ENCODE measurements at regions not wholly inside any gene's neighbourhood (a gene's known extent, or its start where the extent isn't known, plus 50 kb on each side); places are given as distances from the start of the nearest gene placed in this dataset.

DNA sequence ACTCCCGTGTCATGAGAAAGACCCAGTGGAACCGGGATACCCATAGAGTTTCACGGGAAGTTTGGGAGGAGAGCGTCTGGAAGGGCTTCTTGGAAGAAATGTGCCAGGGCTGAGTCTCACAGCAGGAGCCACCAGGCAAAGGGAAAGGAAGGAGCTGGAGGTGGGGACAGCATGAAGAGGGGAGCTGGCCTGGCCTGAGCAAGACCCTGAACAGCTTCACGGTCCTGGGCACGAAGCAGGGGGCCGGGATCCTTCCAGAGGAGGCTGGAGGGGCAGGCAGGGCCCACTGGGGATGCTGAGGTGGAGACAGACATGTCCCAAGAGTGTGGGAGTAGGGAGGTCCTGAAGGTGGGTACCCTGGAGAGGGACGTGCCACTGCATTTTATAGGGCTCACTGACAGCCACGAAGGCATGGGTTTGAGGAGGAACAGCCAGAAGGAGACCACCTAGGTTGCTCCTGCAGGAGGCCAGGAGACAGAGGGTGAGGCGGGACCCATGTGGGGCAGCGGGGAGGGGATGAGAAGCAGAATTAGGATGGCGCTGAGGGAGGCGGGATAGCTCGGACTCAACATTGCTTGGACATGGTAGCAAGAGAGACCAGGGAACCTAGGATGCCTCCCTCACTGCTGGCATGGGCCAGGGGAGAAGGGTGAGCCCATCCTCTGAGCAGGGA lies 168.1 kb upstream of the ID2 start:
- H4K20me1 ChIP-seq (ENCODE audit: insufficient read depth), result no peaks in the 10 kb centered on the region
- H3K36me3 ChIP-seq (ENCODE audit: insufficient read depth, low read length), result no peaks in the 10 kb centered on the region
- H3F3A ChIP-seq (ENCODE audit: insufficient read depth, low read length, poor library complexity, severe bottlenecking), result no peaks in the 10 kb centered on the region
- H3K79me2 ChIP-seq (replicated peaks; ENCODE audit: insufficient read depth, low read length), result no peaks in the 10 kb centered on the region
- H2AFZ ChIP-seq (ENCODE audit: low read depth, low read length), result no peak overlapping the region
- no peaks in the 10 kb centered on the region for H3K9me3 ChIP-seq (ENCODE audit: low read length)
- no peak overlapping the region for H3K27ac ChIP-seq (ENCODE audit: low read length)
- H3K9me2 ChIP-seq (ENCODE audit: insufficient read depth, low read length), result no peaks in the 10 kb centered on the region
- no peaks in the 10 kb centered on the region for H3K27me3 ChIP-seq (ENCODE audit: insufficient read depth, low read depth, low read length)
- no peak overlapping the region for H3K4me2 ChIP-seq (ENCODE audit: low read length)
- TF ChIP-seq, protein P1, sequence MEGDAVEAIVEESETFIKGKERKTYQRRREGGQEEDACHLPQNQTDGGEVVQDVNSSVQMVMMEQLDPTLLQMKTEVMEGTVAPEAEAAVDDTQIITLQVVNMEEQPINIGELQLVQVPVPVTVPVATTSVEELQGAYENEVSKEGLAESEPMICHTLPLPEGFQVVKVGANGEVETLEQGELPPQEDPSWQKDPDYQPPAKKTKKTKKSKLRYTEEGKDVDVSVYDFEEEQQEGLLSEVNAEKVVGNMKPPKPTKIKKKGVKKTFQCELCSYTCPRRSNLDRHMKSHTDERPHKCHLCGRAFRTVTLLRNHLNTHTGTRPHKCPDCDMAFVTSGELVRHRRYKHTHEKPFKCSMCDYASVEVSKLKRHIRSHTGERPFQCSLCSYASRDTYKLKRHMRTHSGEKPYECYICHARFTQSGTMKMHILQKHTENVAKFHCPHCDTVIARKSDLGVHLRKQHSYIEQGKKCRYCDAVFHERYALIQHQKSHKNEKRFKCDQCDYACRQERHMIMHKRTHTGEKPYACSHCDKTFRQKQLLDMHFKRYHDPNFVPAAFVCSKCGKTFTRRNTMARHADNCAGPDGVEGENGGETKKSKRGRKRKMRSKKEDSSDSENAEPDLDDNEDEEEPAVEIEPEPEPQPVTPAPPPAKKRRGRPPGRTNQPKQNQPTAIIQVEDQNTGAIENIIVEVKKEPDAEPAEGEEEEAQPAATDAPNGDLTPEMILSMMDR (IDR thresholded peaks at IDR 0.05; ENCODE audit: poor library complexity, severe bottlenecking), result no peak
- TF ChIP-seq POLR2AphosphoS5 (IDR thresholded peaks at IDR 0.05) (no peak), EP300 (conservative IDR thresholded peaks at IDR 0.05; ENCODE audit: poor library complexity, severe bottlenecking) (no peak), SMC3 (conservative IDR thresholded peaks at IDR 0.05; ENCODE audit: poor library complexity) (no peak), TAF1 (IDR thresholded peaks at IDR 0.05; ENCODE audit: low read depth) (no peak), MXI1 (conservative IDR thresholded peaks at IDR 0.05; ENCODE audit: poor library complexity, severe bottlenecking) (no peak), EZH2 (IDR thresholded peaks at IDR 0.05; ENCODE audit: borderline replicate concordance, insufficient read depth, low read length, poor library complexity, severe bottlenecking) (no peak), RAD21 (conservative IDR thresholded peaks at IDR 0.05) (no peak)
- TF ChIP-seq, protein P2, sequence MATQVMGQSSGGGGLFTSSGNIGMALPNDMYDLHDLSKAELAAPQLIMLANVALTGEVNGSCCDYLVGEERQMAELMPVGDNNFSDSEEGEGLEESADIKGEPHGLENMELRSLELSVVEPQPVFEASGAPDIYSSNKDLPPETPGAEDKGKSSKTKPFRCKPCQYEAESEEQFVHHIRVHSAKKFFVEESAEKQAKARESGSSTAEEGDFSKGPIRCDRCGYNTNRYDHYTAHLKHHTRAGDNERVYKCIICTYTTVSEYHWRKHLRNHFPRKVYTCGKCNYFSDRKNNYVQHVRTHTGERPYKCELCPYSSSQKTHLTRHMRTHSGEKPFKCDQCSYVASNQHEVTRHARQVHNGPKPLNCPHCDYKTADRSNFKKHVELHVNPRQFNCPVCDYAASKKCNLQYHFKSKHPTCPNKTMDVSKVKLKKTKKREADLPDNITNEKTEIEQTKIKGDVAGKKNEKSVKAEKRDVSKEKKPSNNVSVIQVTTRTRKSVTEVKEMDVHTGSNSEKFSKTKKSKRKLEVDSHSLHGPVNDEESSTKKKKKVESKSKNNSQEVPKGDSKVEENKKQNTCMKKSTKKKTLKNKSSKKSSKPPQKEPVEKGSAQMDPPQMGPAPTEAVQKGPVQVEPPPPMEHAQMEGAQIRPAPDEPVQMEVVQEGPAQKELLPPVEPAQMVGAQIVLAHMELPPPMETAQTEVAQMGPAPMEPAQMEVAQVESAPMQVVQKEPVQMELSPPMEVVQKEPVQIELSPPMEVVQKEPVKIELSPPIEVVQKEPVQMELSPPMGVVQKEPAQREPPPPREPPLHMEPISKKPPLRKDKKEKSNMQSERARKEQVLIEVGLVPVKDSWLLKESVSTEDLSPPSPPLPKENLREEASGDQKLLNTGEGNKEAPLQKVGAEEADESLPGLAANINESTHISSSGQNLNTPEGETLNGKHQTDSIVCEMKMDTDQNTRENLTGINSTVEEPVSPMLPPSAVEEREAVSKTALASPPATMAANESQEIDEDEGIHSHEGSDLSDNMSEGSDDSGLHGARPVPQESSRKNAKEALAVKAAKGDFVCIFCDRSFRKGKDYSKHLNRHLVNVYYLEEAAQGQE (IDR thresholded peaks at IDR 0.05; ENCODE audit: borderline replicate concordance), result no peak
- H3K4me3 ChIP-seq (ENCODE audit: low read length), result no peak overlapping the region
- H3K9ac ChIP-seq (ENCODE audit: low read length), result no peak overlapping the region

DNA sequence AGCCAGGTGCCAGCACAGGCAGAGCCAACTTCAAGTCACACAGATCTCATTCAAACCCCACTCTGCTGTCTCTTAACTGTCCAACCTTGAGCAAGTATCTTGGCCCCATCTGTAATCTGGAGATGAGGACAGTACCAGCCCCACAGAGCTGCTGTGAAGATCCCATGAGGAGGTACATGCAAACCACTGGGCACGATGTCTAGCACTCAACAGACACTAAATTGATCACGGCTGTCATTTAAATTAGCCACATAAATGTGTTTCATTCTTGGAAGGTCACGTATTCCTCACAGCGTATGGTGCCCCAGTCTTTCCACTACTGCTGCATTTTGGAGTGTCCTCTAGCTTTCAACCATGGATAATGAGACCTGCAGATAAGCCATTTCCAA lies 167.6 kb upstream of the ID2 start:
- no peak overlapping the region for H3K9ac ChIP-seq (ENCODE audit: low read length)
- no peak overlapping the region for H2AFZ ChIP-seq (ENCODE audit: low read depth, low read length)
- no peak overlapping the region for H3K27ac ChIP-seq (ENCODE audit: low read length)
- H3K79me2 ChIP-seq (replicated peaks; ENCODE audit: insufficient read depth, low read length), result no peaks in the 10 kb centered on the region
- H3F3A ChIP-seq (ENCODE audit: insufficient read depth, low read length, poor library complexity, severe bottlenecking), result no peaks in the 10 kb centered on the region
- no peak overlapping the region for H3K4me2 ChIP-seq (ENCODE audit: low read length)
- H3K9me3 ChIP-seq (ENCODE audit: low read length), result no peaks in the 10 kb centered on the region
- H3K4me3 ChIP-seq (ENCODE audit: low read length), result no peak overlapping the region
- H3K9me2 ChIP-seq (ENCODE audit: insufficient read depth, low read length), result no peaks in the 10 kb centered on the region
- TF ChIP-seq MXI1 (conservative IDR thresholded peaks at IDR 0.05; ENCODE audit: poor library complexity, severe bottlenecking), result no peak
- TF ChIP-seq EP300 (conservative IDR thresholded peaks at IDR 0.05; ENCODE audit: poor library complexity, severe bottlenecking), result no peak
- TF ChIP-seq EZH2 (IDR thresholded peaks at IDR 0.05; ENCODE audit: borderline replicate concordance, insufficient read depth, low read length, poor library complexity, severe bottlenecking), result no peak
- TF ChIP-seq, protein P2 (IDR thresholded peaks at IDR 0.05; ENCODE audit: borderline replicate concordance), result no peak
- TF ChIP-seq, protein P1 (IDR thresholded peaks at IDR 0.05; ENCODE audit: poor library complexity, severe bottlenecking), result no peak
- no peak for TF ChIP-seq TAF1 (IDR thresholded peaks at IDR 0.05; ENCODE audit: low read depth)
- no peaks in the 10 kb centered on the region for H4K20me1 ChIP-seq (ENCODE audit: insufficient read depth)
- H3K27me3 ChIP-seq (ENCODE audit: insufficient read depth, low read depth, low read length), result no peaks in the 10 kb centered on the region
- H3K36me3 ChIP-seq (ENCODE audit: insufficient read depth, low read length), result no peaks in the 10 kb centered on the region

All from neural cell (in vitro differentiated cells).